ENCODE measurements at regions not wholly inside any gene's neighbourhood (a gene's known extent, or its start where the extent isn't known, plus 50 kb on each side); places are given as distances from the start of the nearest gene placed in this dataset.

- DNase-seq (no peak), ATAC-seq (peak; percentile 17)
- intact Hi-C loops (cut with micrococcal nuclease): no loop called here
These were observed 223.4 kb upstream of the FOXA2 start for GRCh38 chr20:22807646-22808244.

GRCh38 chr20:22808628-22809027 is 224.3 kb upstream of the FOXA2 start:
- intact Hi-C loops (cut with micrococcal nuclease): no loop called here
- ATAC-seq: no peak
- DNase-seq: no peak

- intact Hi-C loops (cut with micrococcal nuclease): no loop called here
- DNase-seq: no peak
- no peak for ATAC-seq
These were observed 225.1 kb upstream of the SSTR4 start for GRCh38 chr20:22810030-22810429.

GRCh38 chr20:22810626-22811569 is 224.2 kb upstream of the SSTR4 start:
- no peak for ATAC-seq
- no peak for DNase-seq
- intact Hi-C loops (cut with micrococcal nuclease): no loop called here

- ATAC-seq (no peak), DNase-seq (no peak)
- intact Hi-C loops (cut with micrococcal nuclease): no loop called here
These were observed 220.5 kb upstream of the SSTR4 start for GRCh38 chr20:22814471-22815205.

- ATAC-seq: no peak
- intact Hi-C loops (cut with micrococcal nuclease): no loop called here
- no peak for DNase-seq
These were observed 219.9 kb upstream of the SSTR4 start for GRCh38 chr20:22815206-22815551.

- ATAC-seq (no peak), DNase-seq (no peak)
- intact Hi-C loops (cut with micrococcal nuclease): no loop called here
These were observed 219.4 kb upstream of the SSTR4 start for GRCh38 chr20:22815603-22816315.

- DNase-seq (no peak), ATAC-seq (no peak)
- intact Hi-C loops (cut with micrococcal nuclease): no loop called here
These were observed 216.5 kb upstream of the SSTR4 start for GRCh38 chr20:22818636-22819035.

- no peak for ATAC-seq
- DNase-seq: no peak
These were observed 216.0 kb upstream of the SSTR4 start for GRCh38 chr20:22819112-22819511.

GRCh38 chr20:22819784-22820183 is 215.3 kb upstream of the SSTR4 start:
- ATAC-seq (no peak), DNase-seq (no peak)
- intact Hi-C loops (cut with micrococcal nuclease): no loop called here

More at GRCh38 chr20:22819112-22819511, 216.0 kb upstream of the SSTR4 start:
- intact Hi-C loops (cut with micrococcal nuclease): no loop called here

- ATAC-seq (no peak), DNase-seq (no peak)
- intact Hi-C loops (cut with micrococcal nuclease): no loop called here
These were observed 213.9 kb upstream of the SSTR4 start for GRCh38 chr20:22821081-22821727.

- DNase-seq (no peak), ATAC-seq (no peak)
- intact Hi-C loops (cut with micrococcal nuclease): no loop called here
These were observed 213.3 kb upstream of the SSTR4 start for GRCh38 chr20:22821796-22822195.

- no peak for ATAC-seq
- intact Hi-C loops (cut with micrococcal nuclease): no loop called here
- DNase-seq: no peak
These were observed 212.0 kb upstream of the SSTR4 start for GRCh38 chr20:22823119-22823518.

GRCh38 chr20:22824077-22824476 is 211.0 kb upstream of the SSTR4 start:
- DNase-seq: no peak
- no peak for ATAC-seq
- intact Hi-C loops (cut with micrococcal nuclease): no loop called here

- intact Hi-C loops (cut with micrococcal nuclease): no loop called here
- ATAC-seq (no peak), DNase-seq (no peak)
These were observed 210.0 kb upstream of the SSTR4 start for GRCh38 chr20:22825076-22825475.

- no peak for DNase-seq
- intact Hi-C loops (cut with micrococcal nuclease): no loop called here
- ATAC-seq: no peak
These were observed 209.6 kb upstream of the SSTR4 start for GRCh38 chr20:22825546-22825945.

GRCh38 chr20:22826306-22827230 is 208.5 kb upstream of the SSTR4 start:
- no peak for ATAC-seq
- intact Hi-C loops (cut with micrococcal nuclease): no loop called here

GRCh38 chr20:22827916-22828315 is 207.2 kb upstream of the SSTR4 start:
- ATAC-seq (no peak), DNase-seq (no peak)
- intact Hi-C loops (cut with micrococcal nuclease): no loop called here

More at GRCh38 chr20:22826306-22827230, 208.5 kb upstream of the SSTR4 start:
- DNase-seq: no peak
